ENCODE measurements at regions not wholly inside any gene's neighbourhood (a gene's known extent, or its start where the extent isn't known, plus 50 kb on each side); places are given as distances from the start of the nearest gene placed in this dataset.
A peak's percentile ranks its signal among the peaks of the same experiment; 100 is the strongest.

- ATAC-seq = peak in 3 of 4 donors; percentile 51 to 73 (median 64)
- peak in 2 of 4 donors; percentile 22 for TF ChIP-seq CTCF (IDR thresholded peaks at IDR 0.05)
- H3K36me3 ChIP-seq = no peaks in the 10 kb centered on the region
- H3K4me3 ChIP-seq = no peak overlapping the region
- FAIRE-seq = no peak
- peak in 1 of 6 donors; percentile 10 for DNase-seq
- 43% methylated on average over 6 of the region's 6 CpGs for WGBS, 2 donors
- H3K9me3 ChIP-seq = no peaks in the 10 kb centered on the region
- intact Hi-C loops (cut with DNase I) = no loop called here
- no peak overlapping the region for H3K27ac ChIP-seq
- H3K27me3 ChIP-seq = no peaks in the 10 kb centered on the region
- no peaks in the 10 kb centered on the region for H3K4me1 ChIP-seq
Measured at GRCh38 chr20:56171087-56172012, 77.2 kb upstream of the MC3R start.

GRCh38 chr20:56173438-56173837 is 75.1 kb upstream of the MC3R start:
- H3K27ac ChIP-seq = no peak overlapping the region
- no peak for TF ChIP-seq CTCF (IDR thresholded peaks at IDR 0.05)
- H3K9me3 ChIP-seq = no peaks in the 10 kb centered on the region
- no peak for ATAC-seq
- no peak for FAIRE-seq
- no peak overlapping the region for H3K4me3 ChIP-seq
- 61 to 78% methylated on average over 5 of the region's 5 CpGs for WGBS, 2 donors
- H3K27me3 ChIP-seq = no peaks in the 10 kb centered on the region
- no peaks in the 10 kb centered on the region for H3K36me3 ChIP-seq
- H3K4me1 ChIP-seq = no peaks in the 10 kb centered on the region
- intact Hi-C loops (cut with DNase I) = no loop called here
- DNase-seq = no peak

GRCh38 chr20:56174416-56174815 is 74.1 kb upstream of the MC3R start:
- no peaks in the 10 kb centered on the region for H3K36me3 ChIP-seq
- no peak overlapping the region for H3K4me3 ChIP-seq
- ATAC-seq (peak in 1 of 4 donors; percentile 34), DNase-seq (no peak), FAIRE-seq (no peak)
- H3K27me3 ChIP-seq = no peaks in the 10 kb centered on the region
- no peak overlapping the region for H3K27ac ChIP-seq
- 24 to 27% methylated on average over 3 of the region's 3 CpGs for WGBS, 2 donors
- H3K4me1 ChIP-seq = no peaks in the 10 kb centered on the region
- intact Hi-C loops (cut with DNase I) = no loop called here
- no peaks in the 10 kb centered on the region for H3K9me3 ChIP-seq
- no peak for TF ChIP-seq CTCF (IDR thresholded peaks at IDR 0.05)

GRCh38 chr20:56175884-56176283 is 72.6 kb upstream of the MC3R start:
- WGBS, 2 donors = 40 to 58% methylated on average over 3 of the region's 3 CpGs
- TF ChIP-seq CTCF (IDR thresholded peaks at IDR 0.05) = no peak
- Histone ChIP-seq H3K4me3 (no peak overlapping the region), H3K9me3 (no peaks in the 10 kb centered on the region), H3K27me3 (no peaks in the 10 kb centered on the region), H3K27ac (no peak overlapping the region), H3K36me3 (no peaks in the 10 kb centered on the region), H3K4me1 (no peaks in the 10 kb centered on the region)
- intact Hi-C loops (cut with DNase I) = no loop called here
- DNase-seq (no peak), FAIRE-seq (no peak), ATAC-seq (no peak)

GRCh38 chr20:56178219-56178618 is 70.3 kb upstream of the MC3R start:
- no peaks in the 10 kb centered on the region for H3K27me3 ChIP-seq
- ATAC-seq (no peak), FAIRE-seq (no peak), DNase-seq (no peak)
- no peaks in the 10 kb centered on the region for H3K4me1 ChIP-seq
- no peak overlapping the region for H3K4me3 ChIP-seq
- no peak for TF ChIP-seq CTCF (IDR thresholded peaks at IDR 0.05)
- H3K9me3 ChIP-seq = no peaks in the 10 kb centered on the region
- no peaks in the 10 kb centered on the region for H3K36me3 ChIP-seq
- intact Hi-C loops (cut with DNase I) = no loop called here
- 38 to 51% methylated on average over 6 of the region's 6 CpGs for WGBS, 2 donors
- H3K27ac ChIP-seq = no peak overlapping the region
